Amniotic epithelial cell (primary cell): ENCODE measurements at regions not wholly inside any gene's neighbourhood (a gene's known extent, or its start where the extent isn't known, plus 50 kb on each side); places are given as distances from the start of the nearest gene placed in this dataset.

Experiments used
- DNase-seq: peaks from one replicate; pipeline ENCODE4 v3.0.0-alpha.2; 2010; ENCODE audit warnings: low read depth

GRCh38 chr5:166618526-166618925 lies 1672.9 kb upstream of the WWC1 start:
- no peak for DNase-seq

- DNase-seq = peak; percentile 43
Measured at GRCh38 chr5:166624573-166624972, 1666.9 kb upstream of the WWC1 start.

- peak; percentile 97 for DNase-seq
Measured at GRCh38 chr5:166625210-166625865, 1666.1 kb upstream of the WWC1 start.

GRCh38 chr5:166637295-166637694 lies 1654.2 kb upstream of the WWC1 start:
- no peak for DNase-seq

- DNase-seq = peak; percentile 53
Measured at GRCh38 chr5:166639151-166639550, 1652.3 kb upstream of the WWC1 start.

GRCh38 chr5:166640136-166640535 lies 1651.3 kb upstream of the WWC1 start:
- peak; percentile 77 for DNase-seq

GRCh38 chr5:166648736-166649135 lies 1642.7 kb upstream of the WWC1 start:
- DNase-seq = peak; percentile 70

GRCh38 chr5:166649676-166650075 lies 1641.8 kb upstream of the WWC1 start:
- no peak for DNase-seq

- DNase-seq = no peak
Measured at GRCh38 chr5:166651234-166651633, 1640.2 kb upstream of the WWC1 start.

GRCh38 chr5:166671811-166672210 lies 1619.6 kb upstream of the WWC1 start:
- peak; percentile 20 for DNase-seq

GRCh38 chr5:166672431-166672830 lies 1619.0 kb upstream of the WWC1 start:
- DNase-seq = no peak

GRCh38 chr5:166677891-166678290 lies 1613.6 kb upstream of the WWC1 start:
- DNase-seq = peak; percentile 17

- DNase-seq = no peak
Measured at GRCh38 chr5:166679331-166679730, 1612.1 kb upstream of the WWC1 start.

- DNase-seq = no peak
Measured at GRCh38 chr5:166695326-166695725, 1596.1 kb upstream of the WWC1 start.

- DNase-seq = peak; percentile 91
Measured at GRCh38 chr5:166708291-166708690, 1583.2 kb upstream of the WWC1 start.

GRCh38 chr5:166709691-166710090 lies 1581.8 kb upstream of the WWC1 start:
- peak; percentile 39 for DNase-seq

GRCh38 chr5:166710271-166710670 lies 1581.2 kb upstream of the WWC1 start:
- DNase-seq = peak; percentile 81

GRCh38 chr5:166712447-166713185 lies 1578.8 kb upstream of the WWC1 start:
- DNase-seq = no peak

- no peak for DNase-seq
Measured at GRCh38 chr5:166713295-166713694, 1578.2 kb upstream of the WWC1 start.

GRCh38 chr5:166716856-166717492 lies 1574.5 kb upstream of the WWC1 start:
- DNase-seq = no peak

- DNase-seq = no peak
Measured at GRCh38 chr5:166719991-166720390, 1571.5 kb upstream of the WWC1 start.

GRCh38 chr5:166722939-166723338 lies 1568.5 kb upstream of the WWC1 start:
- DNase-seq = peak; percentile 89

- no peak for DNase-seq
Measured at GRCh38 chr5:166724284-166724683, 1567.2 kb upstream of the WWC1 start.
